Heart left ventricle (tissue), 16 donors: ENCODE measurements at regions not wholly inside any gene's neighbourhood (a gene's known extent, or its start where the extent isn't known, plus 50 kb on each side); places are given as distances from the start of the nearest gene placed in this dataset.

Source experiments
- ATAC-seq, 4 donors: fragments of 200-7000 bp; cut with Tn5 transposase; one replicate each; pipeline ENCODE4 v1.9.1; 2020 to 2022; ENCODE audit warnings: moderate library complexity in 4 of 4, mild to moderate bottlenecking in 3 of 4, moderate number of reproducible peaks in 1 of 4
- DNase-seq, 5 donors: peaks; one replicate each; pipeline ENCODE4 v3.0.0-alpha.2; 2020
- H3K27ac ChIP-seq, 12 donors: fragments of 200-600 bp; sonication (generic) in 4 of 12; one replicate each; pipeline versions ENCODE4 v1.5.0 to v1.8.0; 2016 to 2022; ENCODE audit warnings: mild to moderate bottlenecking in 2 of 12
- H3K27me3 ChIP-seq, 9 donors: fragments of 200-600 bp; sonication (generic) in 2 of 9; one replicate each; pipeline versions ENCODE4 v1.5.1 to v1.8.0; 2016 to 2022; ENCODE audit warnings: mild to moderate bottlenecking in 3 of 9
- H3K36me3 ChIP-seq, 9 donors: fragments of 200-600 bp; sonication (generic) in 2 of 9; one replicate each; pipeline versions ENCODE4 v1.5.0 to v1.8.0; 2018 to 2022; ENCODE audit warnings: mild to moderate bottlenecking in 2 of 9
- H3K4me1 ChIP-seq, 12 donors: fragments of 200-600 bp; sonication (generic) in 4 of 12; one replicate each; pipeline versions ENCODE4 v1.5.0 to v1.8.0; 2016 to 2022; ENCODE audit warnings: mild to moderate bottlenecking in 3 of 12
- H3K4me3 ChIP-seq, 12 donors: fragments of 200-600 bp; sonication (generic) in 4 of 12; one replicate each; pipeline versions ENCODE4 v1.5.0 to v1.8.0; 2017 to 2022; ENCODE audit warnings: mild to moderate bottlenecking in 9 of 12, moderate library complexity in 4 of 12
- H3K9me3 ChIP-seq, 12 donors: fragments of 200-600 bp; sonication (generic) in 4 of 12; one replicate each; pipeline versions ENCODE4 v1.5.0 to v1.8.0; 2016 to 2022; ENCODE audit warnings: mild to moderate bottlenecking in 1 of 12
- CTCF ChIP-seq, 12 donors: fragments of 200-600 bp; sonication (generic) in 4 of 12; IDR thresholded peaks; one replicate each; pipeline versions ENCODE4 v1.5.0 to v1.8.0; 2018 to 2022; ENCODE audit warnings: antibody characterized with exemption in 12 of 12, mild to moderate bottlenecking in 5 of 12
- POLR2A ChIP-seq, 2 donors: fragments of 450-650 bp; IDR thresholded peaks; one replicate each; pipeline ENCODE4 v1.6.1; 2017; ENCODE audit warnings: antibody characterized with exemption in 2 of 2, mild to moderate bottlenecking in 2 of 2, moderate library complexity in 2 of 2
- WGBS, 4 donors: extraction: QIAGEN DNeasy Blood & Tissue Kit in 2 of 4; methylation state at CpG; one replicate each; pipeline versions ENCODE4 v1.1.5 to v1.1.7; 2013 to 2018; 5-methylcytosine and 5-hydroxymethylcytosine counted together
- intact Hi-C, 10 donors: fragments of 100-400 bp; cut with DNase I; formaldehyde crosslinking; loops; one replicate each; pipeline versions ENCODE4 v1.11.1 to v1.14.2; 2022
- donor health status: ischemic (EF 13 %, LVEDD 7.1; RV severe dilation, severe dysfunction).
- donor health status: healthy with polysubstance abuse.
- donor health status: DM: no; HTN: yes; CAD: no.
- donor health status: DM: no; HTN: no; CAD: no.
- donor health status: ischemic (EF 25% LVEDD 6.9; RV normal size, moderate dysfunction).
- donor health status: ischemic (EF 25% LVEDD 5.7; RV mildly dilated, moderate dysfunction).
- donor health status: healthy.
- donor health status: DM: yes; HTN: yes; CAD: no.
- donor health status: ischemic (EF 35%, LVEDD 5.7; RV mildly dilated, moderate dysfunction).
- donor health status: nonischemic (EF 11% LVEDD 7.7; RV severe dilation, severe dysfunction).
- donor health status: DM: yes; HTN: yes; CAD: no.
- donor health status: PGD.
- donor health status: ischemic (EF 29% LVEDD 5.4; RV normal size, mild dysfunction).
- donor health status: nonischemic (EF 23%, LVEDD 6.1; RV moderate dilation, normal function).

GRCh38 chr1:9441451-9442133 lies 97.7 kb upstream of the SLC25A33 start:
- Histone ChIP-seq H3K27ac (peak overlapping the region; percentile 66 to 88 (median 77)), H3K27me3 (no peaks in the 10 kb centered on the region), H3K4me3 (peak overlapping the region in 1 of 12 donors; percentile 9), H3K36me3 (no peaks in the 10 kb centered on the region), H3K9me3 (no peaks in the 10 kb centered on the region), H3K4me1 (peaks cover 0 to 55% (median 31%) of the 10 kb centered on the region in 12 donors)
- intact Hi-C loops, result loop anchor here in 3 of 10 donors (5.0 to 10.0 kb wide), 2 partner anchors 57 to 149 kb away; partner anchors contain the start of gene SPSB1 (in 2 of the 3)
- TF ChIP-seq POLR2A (IDR thresholded peaks at IDR 0.05), result no peak
- TF ChIP-seq CTCF (IDR thresholded peaks at IDR 0.05), result no peak
- 24 to 38% (median 35%) methylated on average over 16 to 20 of the region's 20 CpGs for WGBS, 4 donors
- peak; percentile 31 to 71 (median 59) for ATAC-seq
- DNase-seq, result peak; percentile 52 to 74 (median 68)

- 50 to 64% (median 53%) methylated on average over 8 of the region's 8 CpGs for WGBS, 4 donors
- intact Hi-C loops, result loop anchor here in 3 of 10 donors (5.0 to 10.0 kb wide), 2 partner anchors 58 to 150 kb away; partner anchors contain the start of gene SPSB1 (in 2 of the 3)
- Histone ChIP-seq H3K27ac (peak overlapping the region in 11 of 12 donors; percentile 66 to 88 (median 74)), H3K4me3 (no peak overlapping the region), H3K27me3 (no peaks in the 10 kb centered on the region), H3K4me1 (peaks cover 0 to 51% (median 31%) of the 10 kb centered on the region in 12 donors), H3K9me3 (no peaks in the 10 kb centered on the region), H3K36me3 (no peaks in the 10 kb centered on the region)
- no peak for TF ChIP-seq POLR2A (IDR thresholded peaks at IDR 0.05)
- no peak for TF ChIP-seq CTCF (IDR thresholded peaks at IDR 0.05)
- no peak for DNase-seq
- peak in 1 of 4 donors; percentile 22 for ATAC-seq
Measured at GRCh38 chr1:9442278-9442846, 96.9 kb upstream of the SLC25A33 start.

GRCh38 chr1:9442986-9443385 lies 96.3 kb upstream of the SLC25A33 start:
- WGBS, 4 donors, result 89 to 93% (median 90%) methylated on average over 3 of the region's 3 CpGs
- intact Hi-C loops, result loop anchor here in 3 of 10 donors (5.0 to 10.0 kb wide), 2 partner anchors 58 to 151 kb away; partner anchors contain the start of gene SPSB1 (in 2 of the 3)
- no peak overlapping the region for H3K4me3 ChIP-seq

More at GRCh38 chr1:9442986-9443385, 96.3 kb upstream of the SLC25A33 start:
- no peaks in the 10 kb centered on the region for H3K9me3 ChIP-seq
- no peak for TF ChIP-seq CTCF (IDR thresholded peaks at IDR 0.05)
- no peak for TF ChIP-seq POLR2A (IDR thresholded peaks at IDR 0.05)
- H3K4me1 ChIP-seq, result peaks cover 0 to 44% (median 30%) of the 10 kb centered on the region in 12 donors
- H3K27ac ChIP-seq, result peak overlapping the region in 8 of 12 donors; percentile 70 to 88 (median 82)
- no peaks in the 10 kb centered on the region for H3K27me3 ChIP-seq
- no peaks in the 10 kb centered on the region for H3K36me3 ChIP-seq
- ATAC-seq, result no peak
- no peak for DNase-seq
